BJ (cell line): ENCODE measurements at regions not wholly inside any gene's neighbourhood (a gene's known extent, or its start where the extent isn't known, plus 50 kb on each side); places are given as distances from the start of the nearest gene placed in this dataset.

Experiments
- CTCF ChIA-PET: fragments of 350-600 bp; formaldehyde crosslinking; extraction: SDS; loops from one replicate; lab custom pipeline; 2021; ENCODE audit warnings: antibody characterized with exemption, inconsistent platforms; lab: Yijun Ruan, JAX
- POLR2A ChIA-PET: fragments of 300-600 bp; sonication (Branson Sonifier 250); formaldehyde crosslinking; extraction: SDS; loops from one replicate; lab custom pipeline; 2021; ENCODE audit warnings: antibody characterized with exemption; lab: Charles Lee
- DNase-seq: peaks from one replicate; pipeline ENCODE4 v3.0.0-alpha.2; 2011; ENCODE audit warnings: low read depth
- H3K27me3 ChIP-seq: 2 replicates; pipeline ENCODE4 v1.6.0; 2011; ENCODE audit warnings: low read length; ENCODE audit not compliant: control insufficient read depth, insufficient read depth
- H3K36me3 ChIP-seq: 2 replicates; pipeline ENCODE4 v1.5.1; 2011; ENCODE audit warnings: low read length; ENCODE audit not compliant: control insufficient read depth, insufficient read depth
- H3K4me3 ChIP-seq: 2 replicates; pipeline ENCODE4 v1.5.1; 2011; ENCODE audit warnings: low read depth, mild to moderate bottlenecking, control low read depth, low read length
- TF ChIP-seq, protein P1 (sequence below): IDR thresholded peaks from 2 replicates; pipeline ENCODE4 v1.5.1; 2011; ENCODE audit warnings: low read depth, mild to moderate bottlenecking, control low read depth, inconsistent platforms, low read length, moderate library complexity; ENCODE audit not compliant: insufficient read depth

GRCh38 chr1:90510143-90510542 is 207.0 kb downstream of the BARHL2 start:
- Histone ChIP-seq H3K36me3 (no peaks in the 10 kb centered on the region), H3K27me3 (no peaks in the 10 kb centered on the region), H3K4me3 (no peak overlapping the region)
- CTCF ChIA-PET, result no interaction called here
- TF ChIP-seq, protein P1, sequence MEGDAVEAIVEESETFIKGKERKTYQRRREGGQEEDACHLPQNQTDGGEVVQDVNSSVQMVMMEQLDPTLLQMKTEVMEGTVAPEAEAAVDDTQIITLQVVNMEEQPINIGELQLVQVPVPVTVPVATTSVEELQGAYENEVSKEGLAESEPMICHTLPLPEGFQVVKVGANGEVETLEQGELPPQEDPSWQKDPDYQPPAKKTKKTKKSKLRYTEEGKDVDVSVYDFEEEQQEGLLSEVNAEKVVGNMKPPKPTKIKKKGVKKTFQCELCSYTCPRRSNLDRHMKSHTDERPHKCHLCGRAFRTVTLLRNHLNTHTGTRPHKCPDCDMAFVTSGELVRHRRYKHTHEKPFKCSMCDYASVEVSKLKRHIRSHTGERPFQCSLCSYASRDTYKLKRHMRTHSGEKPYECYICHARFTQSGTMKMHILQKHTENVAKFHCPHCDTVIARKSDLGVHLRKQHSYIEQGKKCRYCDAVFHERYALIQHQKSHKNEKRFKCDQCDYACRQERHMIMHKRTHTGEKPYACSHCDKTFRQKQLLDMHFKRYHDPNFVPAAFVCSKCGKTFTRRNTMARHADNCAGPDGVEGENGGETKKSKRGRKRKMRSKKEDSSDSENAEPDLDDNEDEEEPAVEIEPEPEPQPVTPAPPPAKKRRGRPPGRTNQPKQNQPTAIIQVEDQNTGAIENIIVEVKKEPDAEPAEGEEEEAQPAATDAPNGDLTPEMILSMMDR, result no peak
- POLR2A ChIA-PET, result no interaction called here
- no peak for DNase-seq

DNA sequence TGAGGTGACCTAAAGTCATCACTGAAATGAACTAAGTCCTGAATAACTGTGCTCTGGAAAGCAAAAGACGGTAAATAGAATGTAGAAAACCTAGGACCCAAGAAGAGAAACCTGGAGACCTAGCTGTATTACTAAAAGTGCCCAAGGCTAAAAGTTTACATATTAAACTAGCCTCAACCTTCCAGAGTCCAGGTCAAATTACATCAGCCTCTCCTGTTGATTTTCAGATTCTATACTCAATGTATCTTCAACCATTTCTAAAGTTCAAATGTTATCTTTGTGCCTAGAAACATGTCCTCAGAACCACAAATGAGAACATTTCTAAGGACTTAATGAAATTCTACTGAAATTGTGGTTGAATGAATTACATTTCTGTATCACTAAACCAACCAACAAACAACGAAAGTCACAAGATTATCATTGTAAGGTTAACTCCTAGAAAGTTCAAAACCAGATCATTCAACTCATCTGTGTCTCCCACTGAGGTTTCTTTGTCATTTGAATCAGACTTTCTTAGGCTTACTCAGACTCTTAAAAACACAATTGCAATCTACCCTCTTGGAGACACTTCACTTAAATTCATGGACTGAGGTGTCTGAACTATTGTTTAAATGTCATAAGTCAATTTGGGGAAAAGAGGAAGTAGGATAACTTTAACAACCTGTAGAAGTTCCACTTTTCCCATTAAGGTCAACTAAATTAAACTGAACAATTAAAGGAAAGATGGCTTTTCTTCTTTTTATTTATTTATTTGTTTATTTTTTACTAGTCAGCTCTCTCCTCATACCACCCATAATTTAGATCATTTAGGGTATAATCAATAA is 207.7 kb downstream of the BARHL2 start:
- POLR2A ChIA-PET, result no interaction called here
- Histone ChIP-seq H3K4me3 (no peak overlapping the region), H3K27me3 (no peaks in the 10 kb centered on the region), H3K36me3 (no peaks in the 10 kb centered on the region)
- DNase-seq, result no peak
- TF ChIP-seq, protein P1, result no peak
- CTCF ChIA-PET, result no interaction called here

GRCh38 chr1:90508376-90509167 is 208.5 kb downstream of the BARHL2 start:
- ChIA-PET CTCF (no interaction called here), POLR2A (no interaction called here)
- Histone ChIP-seq H3K36me3 (no peaks in the 10 kb centered on the region), H3K4me3 (no peak overlapping the region), H3K27me3 (no peaks in the 10 kb centered on the region)
- no peak for DNase-seq
- TF ChIP-seq, protein P1, result no peak

DNA sequence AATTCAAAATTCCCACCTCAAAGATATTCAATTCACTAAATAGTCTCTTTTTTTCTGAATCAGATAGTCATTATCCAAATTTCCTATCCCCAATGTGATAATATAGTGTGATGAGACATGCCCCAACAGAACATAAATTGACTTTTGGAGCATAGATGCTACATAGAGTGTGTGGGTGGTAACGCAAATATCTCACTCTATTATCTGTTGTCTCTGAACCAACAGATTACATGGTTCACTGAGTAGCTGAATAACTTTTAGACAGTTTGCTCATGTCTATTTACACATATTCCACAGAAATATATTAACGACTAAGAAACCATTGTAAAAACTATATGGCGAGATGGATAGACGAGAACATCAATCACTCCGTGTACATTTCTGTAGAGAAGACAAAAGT is 209.9 kb downstream of the BARHL2 start:
- CTCF ChIA-PET, result no interaction called here
- no peaks in the 10 kb centered on the region for H3K36me3 ChIP-seq
- POLR2A ChIA-PET, result no interaction called here
- H3K4me3 ChIP-seq, result no peak overlapping the region
- TF ChIP-seq, protein P1, result no peak
- DNase-seq, result no peak
- no peaks in the 10 kb centered on the region for H3K27me3 ChIP-seq

DNA sequence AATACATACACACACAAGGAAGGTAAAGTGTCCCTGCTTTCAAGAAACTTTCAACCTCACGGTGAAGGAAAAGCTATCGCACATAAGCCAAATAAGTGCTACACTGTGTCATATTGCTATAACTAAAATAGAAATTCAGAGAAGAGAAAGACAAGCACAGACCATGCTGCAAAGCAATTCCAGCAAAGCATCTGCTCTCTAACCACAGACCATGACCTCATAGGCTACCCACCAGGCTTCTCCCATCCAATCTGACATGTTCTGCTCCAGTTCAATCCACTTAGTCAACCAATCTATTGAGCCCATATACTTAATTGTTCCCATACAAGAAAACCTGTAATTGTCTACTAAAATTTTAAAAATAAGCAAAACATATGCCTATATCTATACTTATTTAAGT is 211.3 kb downstream of the BARHL2 start:
- DNase-seq, result no peak

More for the DNA sequence above, 211.3 kb downstream of the BARHL2 start:
- ChIA-PET POLR2A (no interaction called here), CTCF (no interaction called here)
- Histone ChIP-seq H3K27me3 (no peaks in the 10 kb centered on the region), H3K36me3 (no peaks in the 10 kb centered on the region), H3K4me3 (no peak overlapping the region)
- TF ChIP-seq, protein P1, result no peak
